HFFc6 (cell line): ENCODE measurements at regions not wholly inside any gene's neighbourhood (a gene's known extent, or its start where the extent isn't known, plus 50 kb on each side); places are given as distances from the start of the nearest gene placed in this dataset.

ENCODE experiments used
- DNase-seq: peaks from one replicate; pipeline ENCODE4 v3.0.0-alpha.2; 2018
- H3K27ac Mint-ChIP-seq: 2 replicates; pipeline ENCODE4 v1.8.0; 2020; ENCODE audit warnings: mild to moderate bottlenecking, mixed read lengths
- H3K27me3 Mint-ChIP-seq: 2 replicates; pipeline ENCODE4 v1.8.0; 2021; ENCODE audit warnings: mild to moderate bottlenecking, moderate library complexity, mixed read lengths; ENCODE audit not compliant: insufficient read depth
- H3K36me3 Mint-ChIP-seq: 2 replicates; pipeline ENCODE4 v1.8.0; 2021; ENCODE audit warnings: low read depth, mixed read lengths
- H3K4me1 Mint-ChIP-seq: 2 replicates; pipeline ENCODE4 v1.8.0; 2020; ENCODE audit warnings: low read depth, mixed read lengths
- H3K4me3 Mint-ChIP-seq: 2 replicates; pipeline ENCODE4 v1.8.0; 2020; ENCODE audit warnings: mild to moderate bottlenecking, moderate library complexity, mixed read lengths
- H3K9me3 Mint-ChIP-seq: 2 replicates; pipeline ENCODE4 v1.8.0; 2020; ENCODE audit warnings: mild to moderate bottlenecking, mixed read lengths
- TF ChIP-seq, protein P1 (sequence below): fragments of 200-600 bp; sonication (generic); IDR thresholded peaks from 2 replicates; pipeline ENCODE4 v1.5.0; 2021; ENCODE audit warnings: antibody characterized with exemption, mild to moderate bottlenecking

DNA sequence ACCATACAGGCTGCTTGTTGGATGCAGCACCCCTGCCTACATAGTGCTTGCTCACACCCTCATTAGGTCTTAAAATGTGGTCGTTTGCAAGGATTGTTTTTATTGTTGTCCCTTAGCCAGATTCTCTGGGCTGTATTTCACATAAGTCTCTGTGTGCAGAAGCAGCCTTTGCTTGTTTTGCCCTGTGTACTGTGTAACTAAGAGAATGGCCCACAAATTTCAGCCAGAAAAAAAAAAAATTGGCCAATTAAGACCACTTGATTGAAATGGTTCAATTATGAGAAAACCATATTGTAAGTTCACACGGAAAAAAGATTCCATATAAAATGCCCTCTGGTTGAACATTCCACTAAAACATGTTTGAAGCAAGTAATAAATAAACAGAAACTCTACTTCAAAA is 377.1 kb upstream of the SOX11 start:
- Mint-ChIP-seq H3K27ac (no peak overlapping the region), H3K4me1 (no peaks in the 10 kb centered on the region), H3K36me3 (0 out of 2 replicates have a peak, but pooled peaks cover 4% of the 10 kb centered on the region), H3K4me3 (no peak overlapping the region), H3K9me3 (peaks cover 44% of the 10 kb centered on the region), H3K27me3 (no peaks in the 10 kb centered on the region; the same call in 1 of the 2 replicates)
- TF ChIP-seq, protein P1, sequence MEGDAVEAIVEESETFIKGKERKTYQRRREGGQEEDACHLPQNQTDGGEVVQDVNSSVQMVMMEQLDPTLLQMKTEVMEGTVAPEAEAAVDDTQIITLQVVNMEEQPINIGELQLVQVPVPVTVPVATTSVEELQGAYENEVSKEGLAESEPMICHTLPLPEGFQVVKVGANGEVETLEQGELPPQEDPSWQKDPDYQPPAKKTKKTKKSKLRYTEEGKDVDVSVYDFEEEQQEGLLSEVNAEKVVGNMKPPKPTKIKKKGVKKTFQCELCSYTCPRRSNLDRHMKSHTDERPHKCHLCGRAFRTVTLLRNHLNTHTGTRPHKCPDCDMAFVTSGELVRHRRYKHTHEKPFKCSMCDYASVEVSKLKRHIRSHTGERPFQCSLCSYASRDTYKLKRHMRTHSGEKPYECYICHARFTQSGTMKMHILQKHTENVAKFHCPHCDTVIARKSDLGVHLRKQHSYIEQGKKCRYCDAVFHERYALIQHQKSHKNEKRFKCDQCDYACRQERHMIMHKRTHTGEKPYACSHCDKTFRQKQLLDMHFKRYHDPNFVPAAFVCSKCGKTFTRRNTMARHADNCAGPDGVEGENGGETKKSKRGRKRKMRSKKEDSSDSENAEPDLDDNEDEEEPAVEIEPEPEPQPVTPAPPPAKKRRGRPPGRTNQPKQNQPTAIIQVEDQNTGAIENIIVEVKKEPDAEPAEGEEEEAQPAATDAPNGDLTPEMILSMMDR: no peak
- DNase-seq: no peak

DNA sequence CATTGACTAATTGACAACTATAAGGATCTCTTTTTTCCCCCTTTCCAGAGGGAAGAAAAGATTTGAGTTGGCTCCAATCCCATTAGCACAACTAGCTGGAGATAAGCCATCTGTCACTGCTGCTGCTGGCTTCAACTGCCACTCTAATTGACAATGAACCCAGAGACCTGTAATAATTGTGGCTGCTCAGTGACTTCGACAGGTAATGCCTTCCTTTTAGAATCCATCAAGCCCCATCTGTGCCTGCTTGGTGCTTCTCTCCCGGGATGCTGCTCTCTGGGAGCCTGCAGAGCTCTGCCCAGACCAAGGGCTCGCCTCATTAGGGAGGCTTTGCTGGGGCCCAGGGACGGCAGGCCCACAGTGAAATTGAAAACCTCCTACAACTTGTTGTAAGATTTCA is 376.7 kb upstream of the SOX11 start:
- 0 out of 2 replicates have a peak, but pooled peaks cover 4% of the 10 kb centered on the region for H3K36me3 Mint-ChIP-seq
- TF ChIP-seq, protein P1: no peak
- H3K9me3 Mint-ChIP-seq: peaks cover 41% of the 10 kb centered on the region
- H3K4me3 Mint-ChIP-seq: no peak overlapping the region
- no peaks in the 10 kb centered on the region for H3K4me1 Mint-ChIP-seq
- no peak for DNase-seq
- H3K27me3 Mint-ChIP-seq: no peaks in the 10 kb centered on the region; the same call in 1 of the 2 replicates
- no peak overlapping the region for H3K27ac Mint-ChIP-seq

DNA sequence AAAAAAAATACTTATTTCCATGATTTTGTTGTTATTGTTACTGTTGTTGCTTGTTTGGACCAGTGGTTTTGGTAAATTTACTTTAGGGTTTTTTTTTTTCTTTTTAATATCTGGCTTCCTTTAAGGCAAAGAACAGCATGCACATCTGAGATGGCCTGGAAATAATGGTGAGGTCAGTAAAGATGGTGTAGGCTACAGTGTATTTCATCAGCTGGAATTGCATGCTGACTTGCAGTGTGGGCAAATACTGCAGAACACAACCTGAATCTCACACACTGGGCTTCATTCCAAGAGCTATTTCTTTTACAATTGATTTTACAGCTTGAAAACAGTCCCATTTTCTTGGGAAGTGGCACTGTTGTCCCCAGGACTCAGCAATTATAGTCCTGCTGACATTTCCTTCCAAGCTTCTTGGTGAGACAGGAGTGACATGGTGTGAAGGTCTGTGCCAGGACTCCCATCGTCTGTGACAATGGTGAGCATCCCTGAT is 376.1 kb upstream of the SOX11 start:
- Mint-ChIP-seq H3K27me3 (no peaks in the 10 kb centered on the region; the same call in 1 of the 2 replicates), H3K36me3 (0 out of 2 replicates have a peak, but pooled peaks cover 4% of the 10 kb centered on the region), H3K4me1 (no peaks in the 10 kb centered on the region), H3K9me3 (peaks cover 41% of the 10 kb centered on the region), H3K4me3 (no peak overlapping the region), H3K27ac (no peak overlapping the region)
- no peak for DNase-seq
- TF ChIP-seq, protein P1: no peak

DNA sequence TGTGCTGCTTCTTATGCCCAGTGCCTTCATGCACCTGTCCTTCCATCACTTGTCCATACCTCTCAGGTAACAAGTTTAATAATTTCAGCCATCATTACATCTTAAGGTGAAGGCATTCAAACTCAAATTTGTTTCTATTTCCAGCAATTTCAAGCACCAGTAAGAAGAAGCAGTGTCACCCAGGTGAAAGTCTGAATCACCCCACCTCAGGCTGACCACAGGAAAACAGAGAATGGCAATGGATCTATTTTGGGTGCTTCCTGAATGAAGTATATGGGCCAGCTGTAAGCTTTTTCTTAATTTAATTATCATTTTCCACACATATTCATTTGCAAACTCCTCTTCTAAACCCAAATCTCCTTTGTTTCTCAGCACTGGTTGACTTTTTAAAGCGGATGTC is 372.7 kb upstream of the SOX11 start:
- no peak for DNase-seq
- Mint-ChIP-seq H3K4me1 (no peaks in the 10 kb centered on the region), H3K9me3 (peaks cover 28% of the 10 kb centered on the region), H3K27me3 (no peaks in the 10 kb centered on the region; the same call in 1 of the 2 replicates), H3K27ac (no peak overlapping the region), H3K36me3 (0 out of 2 replicates have a peak, but pooled peaks cover 4% of the 10 kb centered on the region), H3K4me3 (no peak overlapping the region)
- TF ChIP-seq, protein P1: no peak

DNA sequence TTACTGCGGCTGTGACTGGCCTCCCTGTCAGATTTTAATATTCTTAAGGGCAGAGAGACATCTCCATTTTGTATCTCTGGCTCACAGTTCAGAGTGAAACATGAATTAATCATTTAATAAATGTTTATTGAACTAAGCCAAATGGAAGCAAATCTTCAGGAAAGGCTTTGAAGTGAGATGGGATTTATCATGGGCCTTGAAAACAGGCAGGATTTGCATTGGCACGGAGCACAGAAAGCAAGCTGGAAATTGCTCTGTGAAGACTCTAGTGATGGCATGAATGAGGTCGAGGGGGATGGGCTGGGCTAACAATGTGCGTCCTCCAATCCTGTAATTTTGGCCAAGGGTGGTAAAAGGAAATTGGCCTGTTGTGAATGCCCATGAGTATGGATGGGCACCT is 369.8 kb upstream of the SOX11 start:
- no peaks in the 10 kb centered on the region; the same call in 1 of the 2 replicates for H3K27me3 Mint-ChIP-seq
- no peaks in the 10 kb centered on the region for H3K36me3 Mint-ChIP-seq

More for the DNA sequence above, 369.8 kb upstream of the SOX11 start:
- DNase-seq: no peak
- Mint-ChIP-seq H3K4me3 (no peak overlapping the region), H3K27ac (no peak overlapping the region), H3K9me3 (peaks cover 41% of the 10 kb centered on the region), H3K4me1 (no peaks in the 10 kb centered on the region)
- TF ChIP-seq, protein P1: no peak
